K562 (cell line): ENCODE measurements at regions not wholly inside any gene's neighbourhood (a gene's known extent, or its start where the extent isn't known, plus 50 kb on each side); places are given as distances from the start of the nearest gene placed in this dataset.

ENCODE experiments used
- ATAC-seq: fragments of 200-7000 bp; cut with Tn5 transposase; 3 replicates; pipeline ENCODE4 v1.9.1; 2020; ENCODE audit warnings: moderate library complexity
- BruUV-seq: library from RNA; stranded (reverse); fragments of 400-500 nt; replicated peaks from 2 replicates; lab custom pipeline; 2021; lab: Mats Ljungman, UMichigan
- CTCF ChIA-PET: fragments of 300-600 bp; formaldehyde crosslinking; extraction: SDS; loops from one replicate; lab custom pipeline; 2021; ENCODE audit warnings: low intra/inter-chr PET ratio; lab: Yijun Ruan, JAX
- POLR2A ChIA-PET: fragments of 300-600, 350-650 bp; sonication (Branson Sonifier 250); formaldehyde crosslinking; extraction: SDS; loops from one replicate; lab custom pipeline; 2021; ENCODE audit warnings: antibody characterized with exemption, inconsistent platforms; lab: Yijun Ruan, JAX
- DNase-seq, 4 experiments: peaks; one replicate each; pipeline versions ENCODE4 v3.0.0 to v3.0.0-alpha.2; 2011 to 2018; ENCODE audit warnings: low spot score in 3 of 4, mixed read lengths in 3 of 4; ENCODE audit errors: extremely low read depth in 1 of 4
- FAIRE-seq: peaks from 2 replicates; lab custom pipeline; 2011; peaks lifted over from hg19 to GRCh38; lab: Jason Lieb, UNC
- H2AFZ ChIP-seq: 2 replicates; pipeline ENCODE4 v1.6.0; 2011; ENCODE audit warnings: low read depth, low read length, control low read depth, inconsistent platforms
- H3K27ac ChIP-seq: fragments of 200-600 bp; 3 replicates; pipeline ENCODE4 v1.8.0; 2011; ENCODE audit warnings: low read depth, mild to moderate bottlenecking, control low read depth, inconsistent platforms, low read length, moderate library complexity, mixed read lengths; ENCODE audit errors: extremely low read depth
- H3K27me3 ChIP-seq, 2 experiments: fragments of 300-600 bp in 1 of 2; 2 replicates in 1 of 2; 3 replicates in 1 of 2; pipeline versions ENCODE4 v1.6.0 to v1.8.0; 2011; ENCODE audit warnings: inconsistent platforms in 2 of 2, low read length in 2 of 2, mild to moderate bottlenecking in 1 of 2, mixed read lengths in 1 of 2, moderate library complexity in 1 of 2; ENCODE audit not compliant: control insufficient read depth in 2 of 2, insufficient read depth in 2 of 2
- H3K36me3 ChIP-seq: fragments of 300-600 bp; 3 replicates; pipeline ENCODE4 v1.8.0; 2011; ENCODE audit warnings: mild to moderate bottlenecking, low read length, inconsistent platforms; ENCODE audit not compliant: control insufficient read depth, insufficient read depth
- H3K4me1 ChIP-seq, 2 experiments: fragments of 200-600 bp in 1 of 2; replicated peaks in 1 of 2; 2 replicates in 1 of 2; 3 replicates in 1 of 2; pipeline versions ENCODE4 v1.5.1 to v1.8.0; 2011; ENCODE audit warnings: inconsistent platforms in 2 of 2, low read length in 2 of 2, mild to moderate bottlenecking in 1 of 2, mixed read lengths in 1 of 2, moderate library complexity in 1 of 2; ENCODE audit not compliant: control insufficient read depth in 2 of 2, insufficient read depth in 2 of 2
- H3K4me2 ChIP-seq: 2 replicates; pipeline ENCODE4 v1.6.1; 2011; ENCODE audit warnings: low read length, control low read depth, inconsistent platforms, mixed read lengths; ENCODE audit not compliant: insufficient read depth
- H3K4me3 ChIP-seq: fragments of 200-600 bp; sonication (generic), shearing (Covaris generic); 2 replicates; pipeline ENCODE4 v1.5.1; 2016; ENCODE audit warnings: control low read depth, inconsistent platforms
- H3K79me2 ChIP-seq: fragments of 200-600 bp; 3 replicates; pipeline ENCODE4 v1.8.0; 2011; ENCODE audit warnings: low read length, inconsistent platforms; ENCODE audit not compliant: control insufficient read depth, insufficient read depth
- H3K9ac ChIP-seq, 2 experiments: 2 replicates each; pipeline versions ENCODE4 v1.6.0 to v1.6.1; 2011; ENCODE audit warnings: low read depth in 2 of 2, low read length in 2 of 2, control low read depth in 1 of 2, inconsistent platforms in 1 of 2, mild to moderate bottlenecking in 1 of 2, mixed read lengths in 1 of 2; ENCODE audit not compliant: insufficient read depth in 1 of 2
- H3K9me1 ChIP-seq: one replicate; pipeline ENCODE4 v1.6.0; 2011; ENCODE audit warnings: inconsistent platforms, mild to moderate bottlenecking, low read length, moderate library complexity; ENCODE audit not compliant: control insufficient read depth, insufficient read depth
- H3K9me3 ChIP-seq: replicated peaks from 2 replicates; pipeline ENCODE4 v1.5.1; 2011; ENCODE audit warnings: low read depth, low read length, inconsistent platforms; ENCODE audit not compliant: control insufficient read depth, insufficient read depth
- H4K20me1 ChIP-seq: replicated peaks from 2 replicates; pipeline ENCODE4 v1.6.1; 2011; ENCODE audit warnings: low read length, inconsistent platforms, mixed read lengths; ENCODE audit not compliant: control insufficient read depth, insufficient read depth
- CBX2 ChIP-seq: fragments of 200-600 bp; sonication (generic); IDR thresholded peaks from one replicate; pipeline ENCODE4 v1.6.1; 2012; ENCODE audit warnings: mild to moderate bottlenecking, low read length, inconsistent platforms; ENCODE audit not compliant: insufficient read depth, poor library complexity, severe bottlenecking
- CHD7 ChIP-seq: fragments of 200-600 bp; sonication (generic); IDR thresholded peaks from one replicate; pipeline ENCODE4 v1.6.1; 2012; ENCODE audit warnings: mild to moderate bottlenecking, low read depth, low read length, inconsistent platforms
- ELF1 ChIP-seq: fragments of 200-800 bp; sonication (Bioruptor generic); IDR thresholded peaks from 2 replicates; pipeline ENCODE4 v1.6.1; 2016; ENCODE audit warnings: missing genetic modification characterization, missing compliant biosample characterization
- ETV5 ChIP-seq: sonication (generic); formaldehyde crosslinking; IDR thresholded peaks from 2 replicates; pipeline ENCODE4 v1.4.0; 2020; ENCODE audit warnings: low read depth, mild to moderate bottlenecking, missing genetic modification reagents
- JUND ChIP-seq, 2 experiments: IDR thresholded peaks; 2 replicates in 1 of 2; 3 replicates in 1 of 2; pipeline ENCODE4 v1.6.1; 2011; ENCODE audit warnings: borderline replicate concordance in 2 of 2, low read depth in 2 of 2, low read length in 2 of 2, improper control_type of control experiment in 1 of 2, missing biosample characterization in 1 of 2, missing genetic modification characterization in 1 of 2, missing genetic modification reagents in 1 of 2
- ZHX1 ChIP-seq: fragments of 150-350 bp; conservative IDR thresholded peaks from 2 replicates; pipeline ENCODE4 v1.6.1; 2014; ENCODE audit warnings: low read length
- ZNF584 ChIP-seq: fragments of 200-800 bp; sonication (Bioruptor generic); IDR thresholded peaks from 2 replicates; pipeline ENCODE4 v1.6.1; 2016; ENCODE audit warnings: low read depth, mild to moderate bottlenecking, missing genetic modification characterization, missing compliant biosample characterization
- WGBS: fragments of 100-300 bp; shearing (Covaris generic); methylation state at CpG from one replicate; pipeline ENCODE4 v1.1.6; 2016; ENCODE audit warnings: low coverage, mixed read lengths; ENCODE audit not compliant: insufficient coverage; ENCODE audit errors: missing lambda C conversion rate; 5-methylcytosine and 5-hydroxymethylcytosine counted together
- in situ Hi-C: fragments of 300-500 bp; cut with MboI; formaldehyde crosslinking; loops from 4 replicates; pipeline ENCODE4 v1.15.0; 2018; ENCODE audit warnings: inconsistent platforms, mixed read lengths
- intact Hi-C: fragments of 100-400 bp; cut with micrococcal nuclease; formaldehyde crosslinking; loops from 2 replicates; pipeline ENCODE4 v1.14.2; 2022

GRCh38 chr3:181880331-181880730, 168.6 kb downstream of the SOX2 start:
- ChIA-PET CTCF (no interaction called here), POLR2A (no interaction called here)
- FAIRE-seq: no peak
- TF ChIP-seq CBX2: no peak
- no peak for TF ChIP-seq ZHX1
- no peak for TF ChIP-seq ELF1
- TF ChIP-seq JUND (IDR thresholded peaks at IDR 0.05; ENCODE audit: borderline replicate concordance, low read depth, low read length): no peak
- TF ChIP-seq JUND (tag; IDR thresholded peaks at IDR 0.05; ENCODE audit: borderline replicate concordance, low read depth, low read length): no peak
- no peak for TF ChIP-seq ETV5 (CRISPR knock-in tag)
- no peak for TF ChIP-seq ZNF584
- no peak for TF ChIP-seq CHD7

More at GRCh38 chr3:181880331-181880730, 168.6 kb downstream of the SOX2 start:
- BruUV-seq: no TSS peak
- no peak for ATAC-seq
- Histone ChIP-seq H3K4me2 (no peak overlapping the region), H3K4me1 (no peaks in the 10 kb centered on the region), H3K9me3 (no peaks in the 10 kb centered on the region), H2AFZ (no peak overlapping the region), H3K9me1 (no peaks in the 10 kb centered on the region), H3K79me2 (no peaks in the 10 kb centered on the region), H4K20me1 (no peaks in the 10 kb centered on the region), H3K27me3 (no peaks in the 10 kb centered on the region), H3K36me3 (no peaks in the 10 kb centered on the region), H3K27ac (no peak overlapping the region), H3K4me3 (no peak overlapping the region), H3K9ac (no peak overlapping the region)
- WGBS: 2% methylated on average over 3 of the region's 3 CpGs
- in situ Hi-C loops (no loop called here), intact Hi-C loops (no loop called here)
- DNase-seq: no peak
